Endodermal cell (in vitro differentiated cells): ENCODE measurements at regions not wholly inside any gene's neighbourhood (a gene's known extent, or its start where the extent isn't known, plus 50 kb on each side); places are given as distances from the start of the nearest gene placed in this dataset.

ENCODE experiments used
- DNase-seq: peaks from one replicate; pipeline ENCODE4 v3.0.0-alpha.2; 2017
- H3K27ac ChIP-seq: 2 replicates; pipeline ENCODE4 v1.5.1; 2013; ENCODE audit warnings: mild to moderate bottlenecking, low read depth, low read length, moderate library complexity
- H3K27me3 ChIP-seq: 2 replicates; pipeline ENCODE4 v1.6.1; 2013; ENCODE audit warnings: mild to moderate bottlenecking, low read length, moderate library complexity; ENCODE audit not compliant: insufficient read depth, control insufficient read depth, poor library complexity, severe bottlenecking
- H3K36me3 ChIP-seq: 2 replicates; pipeline ENCODE4 v1.7.0; 2013; ENCODE audit warnings: mild to moderate bottlenecking, low read length, moderate library complexity; ENCODE audit not compliant: control insufficient read depth, insufficient read depth
- H3K4me1 ChIP-seq: one replicate; pipeline ENCODE4 v1.7.0; 2013; ENCODE audit warnings: low read length; ENCODE audit not compliant: control insufficient read depth, insufficient read depth
- H3K4me3 ChIP-seq: 2 replicates; pipeline ENCODE4 v1.5.1; 2013; ENCODE audit warnings: mild to moderate bottlenecking, low read length, moderate library complexity
- H3K9ac ChIP-seq: 2 replicates; pipeline ENCODE4 v1.6.1; 2013; ENCODE audit warnings: mild to moderate bottlenecking, low read length, moderate library complexity; ENCODE audit not compliant: poor library complexity, severe bottlenecking; ENCODE audit errors: extremely low read depth
- H3K9me3 ChIP-seq: 2 replicates; pipeline ENCODE4 v1.6.1; 2013; ENCODE audit warnings: mild to moderate bottlenecking, low read length, moderate library complexity; ENCODE audit not compliant: control insufficient read depth
- H3K27ac Mint-ChIP-seq: 2 replicates; pipeline ENCODE4 v1.8.0; 2020; ENCODE audit warnings: mixed read lengths
- H3K27me3 Mint-ChIP-seq: 2 replicates; pipeline ENCODE4 v1.8.0; 2021; ENCODE audit warnings: mild to moderate bottlenecking, mixed read lengths; ENCODE audit not compliant: insufficient read depth
- H3K36me3 Mint-ChIP-seq: 2 replicates; pipeline ENCODE4 v1.8.0; 2020; ENCODE audit warnings: low read depth, mixed read lengths
- H3K4me1 Mint-ChIP-seq: 2 replicates; pipeline ENCODE4 v1.8.0; 2020; ENCODE audit warnings: mixed read lengths
- H3K4me3 Mint-ChIP-seq: 2 replicates; pipeline ENCODE4 v1.8.0; 2020; ENCODE audit warnings: mild to moderate bottlenecking, moderate library complexity, mixed read lengths
- H3K9me3 Mint-ChIP-seq: 2 replicates; pipeline ENCODE4 v1.8.0; 2020; ENCODE audit warnings: mild to moderate bottlenecking, mixed read lengths
- WGBS, 2 experiments: methylation state at CpG; one replicate each; pipeline versions ENCODE4 v1.1.5 to v1.1.7; 2013; ENCODE audit warnings: missing lambda C conversion rate in 2 of 2, mixed read lengths in 1 of 2; ENCODE audit not compliant: insufficient coverage in 1 of 2, insufficient read length in 1 of 2; 5-methylcytosine and 5-hydroxymethylcytosine counted together
- TF ChIP-seq, protein P1 (sequence below): fragments of 200-600 bp; sonication (generic); conservative IDR thresholded peaks from 2 replicates; pipeline ENCODE4 v1.5.0; 2021; ENCODE audit warnings: antibody characterized with exemption, mild to moderate bottlenecking

DNA sequence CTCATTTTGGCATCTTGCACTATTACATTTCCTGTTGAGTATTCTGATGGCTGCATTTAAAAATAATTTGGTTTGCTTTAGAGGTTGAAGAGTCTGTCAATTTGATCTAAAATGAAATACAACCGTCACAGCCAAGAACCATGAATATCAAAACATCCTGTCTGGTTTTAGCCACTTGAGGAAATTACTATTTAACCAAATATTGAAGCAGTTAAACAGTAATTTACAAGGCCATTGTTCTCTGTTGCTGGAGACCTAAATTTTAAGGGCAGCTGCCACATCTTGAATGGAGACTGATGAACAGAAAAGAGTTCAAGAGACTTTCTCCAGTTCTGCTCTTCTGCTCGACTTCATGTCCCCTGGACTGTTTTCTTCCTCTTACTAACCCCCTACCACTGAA, 549.4 kb downstream of the LRRC70 start:
- H3K36me3 ChIP-seq, result no peaks in the 10 kb centered on the region
- H3K4me3 ChIP-seq, result no peak overlapping the region
- DNase-seq, result no peak
- H3K4me1 ChIP-seq, result no peaks in the 10 kb centered on the region
- no peaks in the 10 kb centered on the region for H3K27me3 ChIP-seq
- H3K4me3 Mint-ChIP-seq, result no peak overlapping the region
- WGBS, 2 experiments, result 94% methylated on average over 2 of the region's 2 CpGs; no CpG with 5 or more reads in 1 of the 2 experiments
- H3K27ac Mint-ChIP-seq, result no peak overlapping the region
- no peak overlapping the region for H3K27ac ChIP-seq
- TF ChIP-seq, protein P1, sequence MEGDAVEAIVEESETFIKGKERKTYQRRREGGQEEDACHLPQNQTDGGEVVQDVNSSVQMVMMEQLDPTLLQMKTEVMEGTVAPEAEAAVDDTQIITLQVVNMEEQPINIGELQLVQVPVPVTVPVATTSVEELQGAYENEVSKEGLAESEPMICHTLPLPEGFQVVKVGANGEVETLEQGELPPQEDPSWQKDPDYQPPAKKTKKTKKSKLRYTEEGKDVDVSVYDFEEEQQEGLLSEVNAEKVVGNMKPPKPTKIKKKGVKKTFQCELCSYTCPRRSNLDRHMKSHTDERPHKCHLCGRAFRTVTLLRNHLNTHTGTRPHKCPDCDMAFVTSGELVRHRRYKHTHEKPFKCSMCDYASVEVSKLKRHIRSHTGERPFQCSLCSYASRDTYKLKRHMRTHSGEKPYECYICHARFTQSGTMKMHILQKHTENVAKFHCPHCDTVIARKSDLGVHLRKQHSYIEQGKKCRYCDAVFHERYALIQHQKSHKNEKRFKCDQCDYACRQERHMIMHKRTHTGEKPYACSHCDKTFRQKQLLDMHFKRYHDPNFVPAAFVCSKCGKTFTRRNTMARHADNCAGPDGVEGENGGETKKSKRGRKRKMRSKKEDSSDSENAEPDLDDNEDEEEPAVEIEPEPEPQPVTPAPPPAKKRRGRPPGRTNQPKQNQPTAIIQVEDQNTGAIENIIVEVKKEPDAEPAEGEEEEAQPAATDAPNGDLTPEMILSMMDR, result no peak
- H3K4me1 Mint-ChIP-seq, result peaks cover 5% of the 10 kb centered on the region
- no peaks in the 10 kb centered on the region for H3K36me3 Mint-ChIP-seq
- no peak overlapping the region for H3K9ac ChIP-seq
- no peaks in the 10 kb centered on the region for H3K27me3 Mint-ChIP-seq
- H3K9me3 Mint-ChIP-seq, result no peaks in the 10 kb centered on the region
- no peaks in the 10 kb centered on the region for H3K9me3 ChIP-seq

DNA sequence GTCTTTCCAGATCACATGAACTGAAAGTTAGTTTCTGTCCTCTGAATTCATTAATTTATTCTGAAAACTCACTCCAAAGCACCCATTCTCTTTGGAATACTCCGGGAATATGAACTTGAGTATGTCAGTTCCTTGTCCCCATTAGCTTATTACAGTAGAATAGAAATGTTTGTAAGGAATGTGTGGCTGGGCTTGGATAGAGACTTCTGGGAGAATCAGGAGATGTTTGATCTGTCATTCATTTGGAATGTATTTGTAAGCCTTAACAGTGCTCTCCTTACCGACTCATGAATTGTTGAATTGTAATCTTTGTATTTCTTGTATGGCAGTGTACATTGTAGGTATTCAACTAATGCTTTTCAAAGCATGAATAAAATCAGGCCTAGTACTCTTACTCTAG, 548.4 kb downstream of the LRRC70 start:
- Mint-ChIP-seq H3K27ac (no peak overlapping the region), H3K9me3 (no peaks in the 10 kb centered on the region), H3K36me3 (no peaks in the 10 kb centered on the region), H3K4me1 (peaks cover 5% of the 10 kb centered on the region), H3K4me3 (no peak overlapping the region), H3K27me3 (no peaks in the 10 kb centered on the region)
- WGBS, 2 experiments, result 94 to 100% methylated on average over 1 to 2 of the region's 2 CpGs
- no peak overlapping the region for H3K9ac ChIP-seq
- H3K4me1 ChIP-seq, result no peaks in the 10 kb centered on the region
- H3K27me3 ChIP-seq, result no peaks in the 10 kb centered on the region
- DNase-seq, result no peak
- no peak overlapping the region for H3K4me3 ChIP-seq
- TF ChIP-seq, protein P1, result no peak
- no peaks in the 10 kb centered on the region for H3K9me3 ChIP-seq
- H3K27ac ChIP-seq, result no peak overlapping the region
- no peaks in the 10 kb centered on the region for H3K36me3 ChIP-seq

DNA sequence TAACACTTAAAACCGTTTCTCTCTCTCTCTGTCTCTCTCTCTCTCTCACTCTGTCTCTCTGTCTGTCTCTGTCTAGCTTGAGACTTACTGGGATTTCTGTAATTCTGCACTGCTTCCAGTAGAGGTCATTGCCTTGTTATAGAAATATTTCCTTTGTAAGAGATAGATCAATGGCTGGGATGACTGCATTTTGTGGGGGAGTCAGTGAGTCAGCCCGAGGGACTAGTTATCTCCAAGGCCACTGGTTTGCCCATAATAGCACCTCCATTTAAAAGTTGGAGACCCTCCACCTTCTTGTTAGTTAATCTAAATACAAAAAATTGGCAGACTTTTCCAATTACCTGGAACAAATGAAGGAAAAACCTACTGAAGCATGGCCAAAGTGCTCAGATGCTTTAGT, 547.2 kb downstream of the LRRC70 start:
- H3K27me3 ChIP-seq, result no peaks in the 10 kb centered on the region

More for the DNA sequence above, 547.2 kb downstream of the LRRC70 start:
- Histone ChIP-seq H3K27ac (no peak overlapping the region), H3K4me3 (no peak overlapping the region), H3K36me3 (no peaks in the 10 kb centered on the region), H3K9me3 (no peaks in the 10 kb centered on the region), H3K9ac (no peak overlapping the region), H3K4me1 (no peaks in the 10 kb centered on the region)
- Mint-ChIP-seq H3K4me3 (no peak overlapping the region), H3K9me3 (no peaks in the 10 kb centered on the region), H3K27me3 (no peaks in the 10 kb centered on the region), H3K36me3 (no peaks in the 10 kb centered on the region), H3K27ac (no peak overlapping the region), H3K4me1 (peaks cover 5% of the 10 kb centered on the region)
- TF ChIP-seq, protein P1, result peak; percentile 68
- WGBS, 2 experiments, result 63% methylated on average over 2 of the region's 2 CpGs; no CpG with 5 or more reads in 1 of the 2 experiments
- DNase-seq, result no peak
